GM12873 (cell line): ENCODE measurements at regions not wholly inside any gene's neighbourhood (a gene's known extent, or its start where the extent isn't known, plus 50 kb on each side); places are given as distances from the start of the nearest gene placed in this dataset.

Experiments
- TF ChIP-seq, protein P1 (sequence below): IDR thresholded peaks from 2 replicates; pipeline ENCODE4 v1.5.1; 2012; ENCODE audit warnings: low read depth, mild to moderate bottlenecking, moderate library complexity, low read length, control low read depth; ENCODE audit not compliant: insufficient read depth; ENCODE audit errors: missing control alignments

- TF ChIP-seq, protein P1, sequence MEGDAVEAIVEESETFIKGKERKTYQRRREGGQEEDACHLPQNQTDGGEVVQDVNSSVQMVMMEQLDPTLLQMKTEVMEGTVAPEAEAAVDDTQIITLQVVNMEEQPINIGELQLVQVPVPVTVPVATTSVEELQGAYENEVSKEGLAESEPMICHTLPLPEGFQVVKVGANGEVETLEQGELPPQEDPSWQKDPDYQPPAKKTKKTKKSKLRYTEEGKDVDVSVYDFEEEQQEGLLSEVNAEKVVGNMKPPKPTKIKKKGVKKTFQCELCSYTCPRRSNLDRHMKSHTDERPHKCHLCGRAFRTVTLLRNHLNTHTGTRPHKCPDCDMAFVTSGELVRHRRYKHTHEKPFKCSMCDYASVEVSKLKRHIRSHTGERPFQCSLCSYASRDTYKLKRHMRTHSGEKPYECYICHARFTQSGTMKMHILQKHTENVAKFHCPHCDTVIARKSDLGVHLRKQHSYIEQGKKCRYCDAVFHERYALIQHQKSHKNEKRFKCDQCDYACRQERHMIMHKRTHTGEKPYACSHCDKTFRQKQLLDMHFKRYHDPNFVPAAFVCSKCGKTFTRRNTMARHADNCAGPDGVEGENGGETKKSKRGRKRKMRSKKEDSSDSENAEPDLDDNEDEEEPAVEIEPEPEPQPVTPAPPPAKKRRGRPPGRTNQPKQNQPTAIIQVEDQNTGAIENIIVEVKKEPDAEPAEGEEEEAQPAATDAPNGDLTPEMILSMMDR = no peak
These were observed 198.7 kb downstream of the BCOR start for GRCh38 chrX:39899059-39899458.

- TF ChIP-seq, protein P1 = no peak
These were observed 197.6 kb downstream of the BCOR start for GRCh38 chrX:39899856-39900776.

DNA sequence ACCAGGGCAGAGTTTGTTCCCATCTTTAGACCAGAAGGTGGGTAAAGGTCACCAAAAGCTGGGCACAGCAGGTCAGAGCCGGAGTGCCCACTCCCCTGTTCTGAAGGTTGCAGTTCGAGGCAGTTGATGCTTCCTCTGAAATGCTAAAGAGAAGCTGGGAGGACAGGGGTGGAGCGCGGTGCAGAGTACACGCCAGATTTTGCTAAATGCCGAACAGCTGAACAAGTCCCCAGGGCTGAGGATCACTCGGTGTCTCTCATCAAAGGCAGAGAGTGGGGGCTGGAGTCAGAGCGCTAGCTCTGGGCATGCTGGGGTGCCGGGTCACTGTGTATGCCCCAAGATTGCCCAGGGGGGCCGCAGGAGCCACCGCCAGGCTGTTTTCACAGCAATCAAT, 197.0 kb downstream of the BCOR start:
- TF ChIP-seq, protein P1 = no peak

- TF ChIP-seq, protein P1 = no peak
These were observed 194.4 kb downstream of the BCOR start for GRCh38 chrX:39903343-39903742.

- TF ChIP-seq, protein P1 = no peak
These were observed 193.8 kb downstream of the BCOR start for GRCh38 chrX:39903937-39904336.

DNA sequence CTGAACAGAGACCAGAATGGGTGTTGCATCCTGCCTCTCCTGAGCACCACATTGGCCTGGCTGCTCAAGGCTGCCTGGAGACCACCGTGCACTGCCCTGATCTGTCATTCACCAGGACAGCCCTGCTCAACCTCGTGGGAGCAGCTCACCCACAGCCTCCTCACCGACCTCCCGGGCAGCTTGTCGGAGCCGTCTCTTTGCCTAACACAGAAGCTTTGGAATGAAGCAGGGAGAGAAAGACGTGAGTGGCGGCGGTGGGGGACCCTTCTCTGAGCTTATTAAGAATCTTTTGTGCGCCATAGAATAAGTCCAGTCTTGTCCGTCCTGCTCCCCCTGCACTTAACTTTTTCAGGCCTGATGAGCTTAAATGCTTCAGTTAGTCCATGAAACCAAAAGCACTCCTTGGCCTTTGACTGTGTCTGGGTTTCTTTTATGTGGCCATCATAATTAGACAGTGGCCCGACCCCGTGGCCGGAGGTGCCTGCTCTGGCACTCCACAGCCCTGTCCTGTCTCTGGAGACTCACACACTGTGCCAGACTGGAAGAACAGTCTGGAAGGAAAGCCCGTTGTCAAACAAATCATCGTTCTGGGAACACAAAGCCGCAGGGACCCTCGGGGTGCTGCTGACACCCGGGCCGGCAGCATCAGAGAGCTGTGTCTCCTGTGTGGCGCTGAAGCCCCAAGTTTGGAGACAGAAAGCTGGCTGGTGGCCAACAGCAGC, 192.8 kb downstream of the BCOR start:
- TF ChIP-seq, protein P1 = no peak

- TF ChIP-seq, protein P1 = no peak
These were observed 192.2 kb downstream of the BCOR start for GRCh38 chrX:39905538-39905891.
